PC-3 (cell line): ENCODE measurements at regions not wholly inside any gene's neighbourhood (a gene's known extent, or its start where the extent isn't known, plus 50 kb on each side); places are given as distances from the start of the nearest gene placed in this dataset.

Source experiments
- CTCF ChIP-seq: fragments of 300-600 bp; sonication (generic); conservative IDR thresholded peaks from 2 replicates; pipeline ENCODE4 v1.5.1; 2017; ENCODE audit warnings: antibody characterized with exemption, low read depth, mild to moderate bottlenecking, low read length
- EZH2phosphoT487 ChIP-seq: fragments of 300-600 bp; sonication (generic); IDR thresholded peaks from 2 replicates; pipeline ENCODE4 v1.6.1; 2018; ENCODE audit warnings: mild to moderate bottlenecking, antibody characterized with exemption, low read length, borderline replicate concordance

GRCh38 chr11:110973401-110973980 lies 261.3 kb upstream of the ARHGAP20 start:
- TF ChIP-seq CTCF (no peak), EZH2phosphoT487 (no peak)
